Fibroblast of villous mesenchyme (primary cell): ENCODE measurements at regions not wholly inside any gene's neighbourhood (a gene's known extent, or its start where the extent isn't known, plus 50 kb on each side); places are given as distances from the start of the nearest gene placed in this dataset.

Experiments used
- DNase-seq: peaks from one replicate; pipeline ENCODE4 v3.0.0-alpha.2; 2010; ENCODE audit warnings: low read depth
- H3K4me3 ChIP-seq: 2 replicates; pipeline ENCODE4 v1.5.1; 2011; ENCODE audit warnings: low read depth, mild to moderate bottlenecking, low read length
- TF ChIP-seq, protein P1 (sequence below): IDR thresholded peaks from 2 replicates; pipeline ENCODE4 v1.5.1; 2012; ENCODE audit warnings: low read depth, mild to moderate bottlenecking, low read length; ENCODE audit not compliant: insufficient read depth

DNA sequence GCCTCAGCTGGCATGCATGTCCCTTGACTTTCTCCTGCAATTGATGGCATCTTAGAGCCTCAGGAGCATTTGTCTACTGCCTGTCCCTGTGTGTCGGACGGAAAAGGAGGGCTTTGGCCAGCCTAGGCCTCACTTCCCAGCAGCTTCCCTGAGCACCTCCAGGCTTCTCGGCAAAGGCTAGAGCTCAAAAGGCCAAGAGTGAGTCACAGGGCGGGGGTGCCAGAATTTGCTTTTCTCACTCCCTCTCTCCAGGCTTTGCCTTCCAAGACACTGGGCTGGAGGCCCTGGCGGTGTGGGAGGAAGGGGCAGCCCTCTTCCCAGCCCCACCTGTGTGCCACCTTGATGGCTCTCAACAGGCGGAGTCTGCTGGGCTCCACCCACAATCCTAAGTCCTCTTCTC is 107.3 kb upstream of the MAF start:
- TF ChIP-seq, protein P1, sequence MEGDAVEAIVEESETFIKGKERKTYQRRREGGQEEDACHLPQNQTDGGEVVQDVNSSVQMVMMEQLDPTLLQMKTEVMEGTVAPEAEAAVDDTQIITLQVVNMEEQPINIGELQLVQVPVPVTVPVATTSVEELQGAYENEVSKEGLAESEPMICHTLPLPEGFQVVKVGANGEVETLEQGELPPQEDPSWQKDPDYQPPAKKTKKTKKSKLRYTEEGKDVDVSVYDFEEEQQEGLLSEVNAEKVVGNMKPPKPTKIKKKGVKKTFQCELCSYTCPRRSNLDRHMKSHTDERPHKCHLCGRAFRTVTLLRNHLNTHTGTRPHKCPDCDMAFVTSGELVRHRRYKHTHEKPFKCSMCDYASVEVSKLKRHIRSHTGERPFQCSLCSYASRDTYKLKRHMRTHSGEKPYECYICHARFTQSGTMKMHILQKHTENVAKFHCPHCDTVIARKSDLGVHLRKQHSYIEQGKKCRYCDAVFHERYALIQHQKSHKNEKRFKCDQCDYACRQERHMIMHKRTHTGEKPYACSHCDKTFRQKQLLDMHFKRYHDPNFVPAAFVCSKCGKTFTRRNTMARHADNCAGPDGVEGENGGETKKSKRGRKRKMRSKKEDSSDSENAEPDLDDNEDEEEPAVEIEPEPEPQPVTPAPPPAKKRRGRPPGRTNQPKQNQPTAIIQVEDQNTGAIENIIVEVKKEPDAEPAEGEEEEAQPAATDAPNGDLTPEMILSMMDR, result no peak
- DNase-seq, result no peak
- no peak overlapping the region for H3K4me3 ChIP-seq

DNA sequence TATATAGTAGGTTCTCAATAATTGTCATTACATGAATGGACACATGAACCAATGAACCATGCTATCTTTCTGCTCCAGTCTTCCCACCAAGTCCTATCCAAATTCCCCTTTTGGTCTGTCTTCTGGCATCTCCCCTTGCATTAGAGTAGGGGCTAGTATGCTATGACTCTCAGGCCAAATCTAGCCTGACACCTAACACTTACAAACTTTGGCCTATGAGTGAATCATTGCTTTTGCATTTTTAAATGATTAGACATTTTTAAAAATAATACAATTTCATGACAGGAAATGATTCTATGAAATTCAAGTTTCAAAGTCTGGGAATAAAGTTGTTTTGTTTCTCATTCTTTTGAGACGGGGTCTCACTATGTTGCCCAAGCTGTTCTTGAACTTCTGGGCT is 102.5 kb upstream of the MAF start:
- TF ChIP-seq, protein P1, result no peak
- no peak overlapping the region for H3K4me3 ChIP-seq
- no peak for DNase-seq

DNA sequence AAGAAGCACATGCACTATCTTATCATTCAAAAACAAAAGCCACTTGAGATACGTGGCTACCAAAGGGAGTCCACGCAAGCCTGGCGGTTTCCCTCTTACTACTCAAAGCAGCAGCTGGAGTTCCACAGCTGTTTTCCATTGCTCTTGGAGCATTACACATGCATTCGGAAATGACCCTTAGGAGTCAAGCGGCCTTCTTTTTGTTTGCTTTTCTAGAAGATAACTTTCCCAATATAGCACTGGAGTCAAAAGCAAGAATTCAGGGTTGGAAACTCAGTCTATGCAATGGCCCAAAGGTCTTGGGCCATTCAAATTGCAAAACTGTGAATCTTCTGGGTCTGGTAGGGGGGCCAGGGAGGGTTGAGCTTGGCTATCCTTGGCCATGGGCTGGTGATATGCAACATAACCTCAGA is 97.8 kb upstream of the MAF start:
- peak; percentile 89 for DNase-seq
- TF ChIP-seq, protein P1, result no peak
- no peak overlapping the region for H3K4me3 ChIP-seq

DNA sequence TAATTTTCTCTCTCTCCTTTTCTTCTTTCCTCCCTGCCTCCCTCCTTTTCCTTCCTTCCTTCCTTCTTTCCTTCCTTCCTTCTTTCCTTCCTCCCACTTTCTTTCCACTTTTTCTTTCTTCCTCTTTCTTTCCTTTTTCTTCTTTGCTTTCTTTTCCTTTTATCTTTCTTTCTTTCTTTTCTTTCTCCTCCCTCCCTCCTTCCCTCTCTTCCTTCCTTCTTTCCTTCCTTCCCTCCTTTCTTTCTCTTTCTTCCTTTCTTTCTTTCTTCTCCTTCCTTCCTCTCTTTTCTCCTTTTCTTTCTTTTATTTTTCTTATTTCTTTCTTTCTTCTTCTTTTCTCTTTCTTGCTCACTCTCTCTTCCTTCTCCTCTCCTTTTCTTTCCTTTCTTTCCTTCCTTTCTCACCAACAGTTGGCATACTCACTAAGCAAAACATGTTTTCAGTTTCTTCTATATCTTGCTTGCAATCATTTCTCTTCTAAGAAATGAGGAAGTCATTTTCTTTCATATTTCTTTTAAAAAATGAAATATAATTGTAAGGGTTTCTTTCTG is 97.1 kb upstream of the MAF start:
- no peak for DNase-seq
- TF ChIP-seq, protein P1, result no peak
- H3K4me3 ChIP-seq, result no peak overlapping the region

DNA sequence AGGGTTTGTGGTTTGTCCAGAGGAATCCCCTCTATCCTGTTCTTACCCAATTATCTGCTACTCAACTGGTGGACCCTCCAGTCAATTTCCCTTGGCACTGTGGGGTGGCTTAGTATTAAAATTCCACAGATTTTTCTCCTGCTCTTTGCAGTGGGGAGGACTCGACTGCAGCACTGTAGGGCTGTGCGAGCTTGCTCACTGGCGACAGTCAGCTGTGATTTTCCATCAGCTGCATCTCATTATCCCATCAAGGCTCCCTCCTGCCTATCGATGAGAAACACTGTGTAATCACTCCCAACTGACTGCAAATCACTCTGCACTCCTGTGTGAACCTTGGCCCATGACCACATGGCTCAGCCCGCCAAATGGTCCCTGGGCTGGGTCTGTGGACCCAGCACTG is 90.5 kb upstream of the MAF start:
- DNase-seq, result no peak
- TF ChIP-seq, protein P1, result no peak
- H3K4me3 ChIP-seq, result no peak overlapping the region

DNA sequence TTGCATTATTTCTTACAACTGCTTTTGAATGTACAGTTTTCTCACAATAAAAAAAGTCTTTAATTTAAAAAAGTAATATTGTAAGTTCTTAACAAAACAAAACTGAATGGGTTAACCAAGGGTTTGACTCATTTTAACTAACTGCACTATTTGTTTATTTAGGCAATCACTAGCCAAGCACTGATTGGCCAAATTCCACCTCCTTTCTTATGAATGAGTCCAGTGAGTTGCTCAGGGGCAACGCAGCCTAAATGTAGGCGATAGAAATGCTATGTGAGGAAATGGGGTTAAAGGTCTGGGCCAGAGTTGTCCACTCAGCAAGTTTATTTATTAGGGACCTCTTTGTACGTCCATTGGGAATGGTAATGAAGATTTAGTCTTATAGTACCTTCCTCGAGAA is 89.6 kb upstream of the MAF start:
- no peak overlapping the region for H3K4me3 ChIP-seq
- TF ChIP-seq, protein P1, result no peak
- DNase-seq, result no peak
